Esophagus squamous epithelium (tissue), 5 donors: ENCODE measurements at regions not wholly inside any gene's neighbourhood (a gene's known extent, or its start where the extent isn't known, plus 50 kb on each side); places are given as distances from the start of the nearest gene placed in this dataset.

Experiments
- DNase-seq: peaks from one replicate; lab custom pipeline; 2025; lab: John Stamatoyannopoulos, UW
- H3K27ac ChIP-seq, 4 donors: fragments of 200-600 bp; sonication (generic); one replicate each; pipeline ENCODE4 v1.5.1; 2016 to 2019; ENCODE audit warnings: mild to moderate bottlenecking in 1 of 4
- H3K27me3 ChIP-seq, 4 donors: fragments of 200-600 bp; sonication (generic); 1 replicate in 3 of 4; 2 replicates in 1 of 4; pipeline versions ENCODE4 v1.5.1 to v1.6.0; 2017 to 2021; ENCODE audit warnings: antibody characterized with exemption in 1 of 4
- H3K36me3 ChIP-seq, 3 donors: fragments of 200-600 bp; sonication (generic); one replicate each; pipeline ENCODE4 v1.5.1; 2016 to 2019
- H3K4me1 ChIP-seq, 3 donors: fragments of 200-600 bp; sonication (generic); one replicate each; pipeline ENCODE4 v1.5.1; 2017 to 2019
- H3K4me3 ChIP-seq, 4 donors: fragments of 200-600 bp; sonication (generic); 1 replicate in 3 of 4; 2 replicates in 1 of 4; pipeline ENCODE4 v1.5.1; 2016 to 2019; ENCODE audit warnings: mild to moderate bottlenecking in 2 of 4, moderate library complexity in 1 of 4
- H3K9me3 ChIP-seq, 3 donors: fragments of 200-600 bp; sonication (generic); one replicate each; pipeline ENCODE4 v1.5.1; 2016 to 2019
- POLR2A ChIP-seq, 4 donors: fragments of 450-650 bp; IDR thresholded peaks; one replicate each; pipeline ENCODE4 v1.6.1; 2017; ENCODE audit warnings: antibody characterized with exemption in 4 of 4, mild to moderate bottlenecking in 4 of 4, moderate library complexity in 3 of 4
- WGBS, 2 donors: methylation state at CpG; one replicate each; pipeline ENCODE4 v1.1.5; 2018; 5-methylcytosine and 5-hydroxymethylcytosine counted together
- intact Hi-C: fragments of 100-400 bp; cut with DNase I; formaldehyde crosslinking; loops from one replicate; pipeline ENCODE4 v1.15.0; 2022
- TF ChIP-seq, protein P1 (sequence below), 6 experiments: fragments of 450-650 bp in 4 of 6; fragments of 200-600 bp in 2 of 6; sonication (generic) in 2 of 6; IDR thresholded peaks; one replicate each; pipeline ENCODE4 v1.5.1; 2016 to 2019; ENCODE audit warnings: antibody characterized with exemption in 6 of 6, mild to moderate bottlenecking in 4 of 6, moderate library complexity in 4 of 6
- donor health status: DM: yes; HTN: yes; CAD: no.

- Histone ChIP-seq H3K9me3 (no peaks in the 10 kb centered on the region), H3K27me3 (no peaks in the 10 kb centered on the region), H3K4me3 (no peak overlapping the region), H3K36me3 (no peaks in the 10 kb centered on the region), H3K4me1 (no peaks in the 10 kb centered on the region), H3K27ac (no peak overlapping the region)
- WGBS, 2 donors, result 57 to 73% methylated on average over 4 of the region's 4 CpGs
- no peak for DNase-seq
- intact Hi-C loops, result no loop called here
- TF ChIP-seq, protein P1, sequence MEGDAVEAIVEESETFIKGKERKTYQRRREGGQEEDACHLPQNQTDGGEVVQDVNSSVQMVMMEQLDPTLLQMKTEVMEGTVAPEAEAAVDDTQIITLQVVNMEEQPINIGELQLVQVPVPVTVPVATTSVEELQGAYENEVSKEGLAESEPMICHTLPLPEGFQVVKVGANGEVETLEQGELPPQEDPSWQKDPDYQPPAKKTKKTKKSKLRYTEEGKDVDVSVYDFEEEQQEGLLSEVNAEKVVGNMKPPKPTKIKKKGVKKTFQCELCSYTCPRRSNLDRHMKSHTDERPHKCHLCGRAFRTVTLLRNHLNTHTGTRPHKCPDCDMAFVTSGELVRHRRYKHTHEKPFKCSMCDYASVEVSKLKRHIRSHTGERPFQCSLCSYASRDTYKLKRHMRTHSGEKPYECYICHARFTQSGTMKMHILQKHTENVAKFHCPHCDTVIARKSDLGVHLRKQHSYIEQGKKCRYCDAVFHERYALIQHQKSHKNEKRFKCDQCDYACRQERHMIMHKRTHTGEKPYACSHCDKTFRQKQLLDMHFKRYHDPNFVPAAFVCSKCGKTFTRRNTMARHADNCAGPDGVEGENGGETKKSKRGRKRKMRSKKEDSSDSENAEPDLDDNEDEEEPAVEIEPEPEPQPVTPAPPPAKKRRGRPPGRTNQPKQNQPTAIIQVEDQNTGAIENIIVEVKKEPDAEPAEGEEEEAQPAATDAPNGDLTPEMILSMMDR (IDR thresholded peaks at IDR 0.05), result no peak
- TF ChIP-seq POLR2A (IDR thresholded peaks at IDR 0.05), result no peak
Measured at GRCh38 chr4:178681871-178682270, 1239.6 kb upstream of the AGA start.

DNA sequence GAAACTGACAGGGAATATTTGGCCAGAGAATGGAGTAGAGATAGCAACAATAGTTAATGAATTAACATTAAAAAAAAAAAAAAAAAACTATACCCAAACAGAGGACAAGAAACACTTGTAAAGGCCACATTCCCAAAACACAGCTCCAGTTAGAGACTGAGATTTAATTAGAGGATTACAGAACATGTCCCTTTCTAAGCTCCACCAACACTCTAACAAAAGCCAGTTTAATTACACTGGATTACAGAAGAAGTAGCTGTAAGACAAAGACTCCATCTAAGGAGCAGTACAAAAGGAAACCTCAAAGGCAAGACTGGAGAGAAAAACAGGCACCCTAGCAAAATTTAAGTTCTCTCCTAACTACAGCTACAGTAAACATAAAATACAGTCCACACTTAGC, 1247.7 kb upstream of the AGA start:
- DNase-seq, result no peak
- no peak overlapping the region for H3K4me3 ChIP-seq
- no peaks in the 10 kb centered on the region for H3K4me1 ChIP-seq
- H3K27ac ChIP-seq, result no peak overlapping the region
- H3K36me3 ChIP-seq, result no peaks in the 10 kb centered on the region
- H3K27me3 ChIP-seq, result no peaks in the 10 kb centered on the region
- no peak for TF ChIP-seq POLR2A (IDR thresholded peaks at IDR 0.05)
- TF ChIP-seq, protein P1 (IDR thresholded peaks at IDR 0.05), result no peak
- intact Hi-C loops, result no loop called here
- H3K9me3 ChIP-seq, result no peaks in the 10 kb centered on the region

GRCh38 chr4:178693816-178694215, 1251.6 kb upstream of the AGA start:
- Histone ChIP-seq H3K4me3 (no peak overlapping the region), H3K27ac (no peak overlapping the region), H3K4me1 (no peaks in the 10 kb centered on the region), H3K9me3 (no peaks in the 10 kb centered on the region), H3K36me3 (no peaks in the 10 kb centered on the region), H3K27me3 (no peaks in the 10 kb centered on the region)
- no peak for DNase-seq
- TF ChIP-seq, protein P1 (IDR thresholded peaks at IDR 0.05), result no peak
- TF ChIP-seq POLR2A (IDR thresholded peaks at IDR 0.05), result no peak
- WGBS, 2 donors, result 56 to 75% methylated on average over 1 of the region's 1 CpG
- intact Hi-C loops, result no loop called here

- 73 to 84% methylated on average over 3 of the region's 3 CpGs for WGBS, 2 donors
- no peak overlapping the region for H3K27ac ChIP-seq
- H3K9me3 ChIP-seq, result no peaks in the 10 kb centered on the region
- no peak for DNase-seq
- no peak overlapping the region for H3K4me3 ChIP-seq
- H3K4me1 ChIP-seq, result no peaks in the 10 kb centered on the region
- intact Hi-C loops, result no loop called here
- TF ChIP-seq, protein P1 (IDR thresholded peaks at IDR 0.05), result no peak
- H3K36me3 ChIP-seq, result no peaks in the 10 kb centered on the region
- H3K27me3 ChIP-seq, result no peaks in the 10 kb centered on the region
Measured at GRCh38 chr4:178696515-178696914, 1254.3 kb upstream of the AGA start.

DNA sequence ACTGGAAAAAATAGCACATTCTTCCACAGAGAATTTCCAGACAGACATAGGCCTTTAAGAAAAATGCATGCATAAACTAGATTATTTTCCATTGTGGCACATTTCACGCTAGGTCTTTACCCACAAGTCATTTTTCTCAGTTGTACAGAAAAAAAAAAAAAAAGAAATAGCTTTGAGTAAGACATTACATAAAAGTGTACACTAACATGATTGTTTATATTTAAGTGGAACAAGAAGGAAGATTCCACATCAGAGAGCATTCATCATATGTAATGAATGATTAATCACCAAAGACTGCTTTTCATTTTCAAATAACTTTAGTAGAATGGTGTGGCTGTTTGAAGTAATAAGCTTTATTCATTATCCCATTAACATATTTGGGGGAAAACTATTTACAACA, 1270.2 kb upstream of the AGA start:
- TF ChIP-seq, protein P1 (IDR thresholded peaks at IDR 0.05), result no peak
- no peak for TF ChIP-seq POLR2A (IDR thresholded peaks at IDR 0.05)
- WGBS, 2 donors, result 58 to 62% methylated on average over 1 of the region's 1 CpG
- Histone ChIP-seq H3K4me3 (no peak overlapping the region), H3K4me1 (no peaks in the 10 kb centered on the region), H3K36me3 (no peaks in the 10 kb centered on the region), H3K27me3 (no peaks in the 10 kb centered on the region), H3K27ac (no peak overlapping the region), H3K9me3 (no peaks in the 10 kb centered on the region)
- no peak for DNase-seq
- intact Hi-C loops, result no loop called here
